Trophoblast cell (in vitro differentiated cells and primary cell): ENCODE measurements at regions not wholly inside any gene's neighbourhood (a gene's known extent, or its start where the extent isn't known, plus 50 kb on each side); places are given as distances from the start of the nearest gene placed in this dataset.

Source experiments
- DNase-seq, 2 donors: peaks; one replicate each; pipeline ENCODE4 v3.0.0-alpha.2; 2016
- H2AFZ ChIP-seq: 2 replicates; pipeline ENCODE4 v1.6.1; 2013; ENCODE audit warnings: low read length, moderate library complexity, mild to moderate bottlenecking; ENCODE audit not compliant: insufficient read depth, poor library complexity
- H2AK5ac ChIP-seq: 2 replicates; pipeline ENCODE4 v1.6.1; 2013; ENCODE audit warnings: mild to moderate bottlenecking, low read length
- H2BK120ac ChIP-seq: 2 replicates; pipeline ENCODE4 v1.6.1; 2013; ENCODE audit warnings: low read length, mild to moderate bottlenecking, moderate library complexity; ENCODE audit not compliant: insufficient read depth, poor library complexity
- H2BK12ac ChIP-seq: 2 replicates; pipeline ENCODE4 v1.6.1; 2013; ENCODE audit warnings: mild to moderate bottlenecking, low read length, moderate library complexity
- H2BK5ac ChIP-seq: 2 replicates; pipeline ENCODE4 v1.6.1; 2013; ENCODE audit warnings: low read length, low read depth, moderate library complexity, mild to moderate bottlenecking; ENCODE audit not compliant: poor library complexity
- H3K14ac ChIP-seq: 2 replicates; pipeline ENCODE4 v1.6.1; 2013; ENCODE audit warnings: mild to moderate bottlenecking, low read length
- H3K18ac ChIP-seq: 2 replicates; pipeline ENCODE4 v1.6.1; 2013; ENCODE audit warnings: mild to moderate bottlenecking, low read length
- H3K23ac ChIP-seq: 2 replicates; pipeline ENCODE4 v1.6.1; 2013; ENCODE audit warnings: low read length
- H3K27ac ChIP-seq: 2 replicates; pipeline ENCODE4 v1.5.1; 2013; ENCODE audit warnings: low read depth, mild to moderate bottlenecking, inconsistent platforms, low read length, moderate library complexity
- H3K27me3 ChIP-seq: 2 replicates; pipeline ENCODE4 v1.6.1; 2013; ENCODE audit warnings: inconsistent platforms, mild to moderate bottlenecking, low read length, moderate library complexity; ENCODE audit not compliant: insufficient read depth
- H3K36me3 ChIP-seq, 2 experiments: 1 replicate in 1 of 2; 2 replicates in 1 of 2; pipeline ENCODE4 v1.6.1; 2013; ENCODE audit warnings: low read length in 2 of 2, mild to moderate bottlenecking in 2 of 2, moderate library complexity in 1 of 2; ENCODE audit not compliant: insufficient read depth in 2 of 2, control insufficient read depth in 1 of 2
- H3K4ac ChIP-seq: 2 replicates; pipeline ENCODE4 v1.6.1; 2013; ENCODE audit warnings: low read depth, mild to moderate bottlenecking, low read length, moderate library complexity
- H3K4me1 ChIP-seq, 2 experiments: 1 replicate in 1 of 2; 2 replicates in 1 of 2; pipeline ENCODE4 v1.6.1; 2013; ENCODE audit warnings: low read length in 2 of 2, mild to moderate bottlenecking in 2 of 2, moderate library complexity in 1 of 2; ENCODE audit not compliant: insufficient read depth in 2 of 2, control insufficient read depth in 1 of 2
- H3K4me2 ChIP-seq: 2 replicates; pipeline ENCODE4 v1.6.1; 2013; ENCODE audit warnings: inconsistent platforms, mild to moderate bottlenecking, low read length, moderate library complexity
- H3K4me3 ChIP-seq: 2 replicates; pipeline ENCODE4 v1.5.1; 2013; ENCODE audit warnings: mild to moderate bottlenecking, low read depth, low read length, inconsistent platforms
- H3K79me1 ChIP-seq: one replicate; pipeline ENCODE4 v1.6.1; 2013; ENCODE audit warnings: low read length
- H3K79me2 ChIP-seq: 2 replicates; pipeline ENCODE4 v1.6.1; 2013; ENCODE audit warnings: low read length, mild to moderate bottlenecking; ENCODE audit not compliant: control insufficient read depth, insufficient read depth, poor library complexity
- H3K9ac ChIP-seq: 2 replicates; pipeline ENCODE4 v1.6.1; 2013; ENCODE audit warnings: mild to moderate bottlenecking, low read length
- H3K9me3 ChIP-seq: 2 replicates; pipeline ENCODE4 v1.6.1; 2013; ENCODE audit warnings: low read depth, mild to moderate bottlenecking, control low read depth, inconsistent platforms, low read length; ENCODE audit not compliant: insufficient read depth
- H4K12ac ChIP-seq: 2 replicates; pipeline ENCODE4 v1.6.1; 2013; ENCODE audit warnings: low read depth, mild to moderate bottlenecking, low read length, moderate library complexity
- H4K8ac ChIP-seq: 2 replicates; pipeline ENCODE4 v1.6.1; 2013; ENCODE audit warnings: low read depth, mild to moderate bottlenecking, low read length, moderate library complexity
- H4K91ac ChIP-seq: one replicate; pipeline ENCODE4 v1.6.1; 2013; ENCODE audit warnings: low read depth, mild to moderate bottlenecking, low read length, moderate library complexity
- WGBS: extraction: QIAGEN DNeasy Blood & Tissue Kit; methylation state at CpG from one replicate; pipeline ENCODE4 v1.1.7; 2013; ENCODE audit warnings: missing lambda C conversion rate; ENCODE audit not compliant: insufficient read length, insufficient coverage; ENCODE audit errors: extremely low coverage; 5-methylcytosine and 5-hydroxymethylcytosine counted together

DNA sequence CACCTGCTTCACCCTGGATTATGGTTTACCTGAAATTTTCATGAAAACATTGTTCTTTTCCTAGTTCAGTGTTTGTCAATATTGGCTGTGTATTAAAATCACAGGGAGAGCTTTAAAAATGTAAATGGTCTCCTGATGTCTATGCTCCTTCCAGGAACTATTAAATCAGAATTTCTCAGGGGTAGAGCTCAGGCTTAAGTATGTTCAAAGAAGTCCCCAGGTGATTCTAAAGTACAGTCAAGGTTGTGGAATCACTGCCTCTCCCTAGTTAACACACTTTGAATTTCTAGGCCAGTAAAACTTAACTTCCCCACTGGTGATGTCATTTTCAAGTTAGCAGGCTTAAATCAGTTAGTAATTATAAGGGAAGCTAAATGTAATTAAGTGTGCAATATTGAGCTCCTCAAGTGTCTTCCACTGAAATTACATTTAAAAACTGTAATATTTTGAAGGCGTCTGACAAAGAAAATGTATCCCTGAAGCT is 150.3 kb upstream of the SLC28A3 start:
- no CpG with 5 or more reads among the region's 1 CpG for WGBS
- Histone ChIP-seq H2BK12ac (no peak overlapping the region), H2BK5ac (no peak overlapping the region), H4K12ac (no peak overlapping the region), H3K9me3 (no peaks in the 10 kb centered on the region), H4K8ac (no peak overlapping the region), H3K9ac (no peak overlapping the region), H3K4me2 (no peak overlapping the region), H3K36me3 (no peaks in the 10 kb centered on the region), H4K91ac (no peak overlapping the region), H2AFZ (no peak overlapping the region), H3K79me2 (no peaks in the 10 kb centered on the region), H3K4me1 (no peaks in the 10 kb centered on the region), H3K27ac (no peak overlapping the region), H3K79me1 (no peaks in the 10 kb centered on the region), H2BK120ac (no peak overlapping the region), H3K18ac (no peak overlapping the region), H3K4me3 (no peak overlapping the region), H3K14ac (no peak overlapping the region), H2AK5ac (no peak overlapping the region), H3K23ac (no peak overlapping the region), H3K27me3 (no peaks in the 10 kb centered on the region), H3K4ac (no peak overlapping the region)
- DNase-seq: peak in 1 of 2 donors; percentile 16

DNA sequence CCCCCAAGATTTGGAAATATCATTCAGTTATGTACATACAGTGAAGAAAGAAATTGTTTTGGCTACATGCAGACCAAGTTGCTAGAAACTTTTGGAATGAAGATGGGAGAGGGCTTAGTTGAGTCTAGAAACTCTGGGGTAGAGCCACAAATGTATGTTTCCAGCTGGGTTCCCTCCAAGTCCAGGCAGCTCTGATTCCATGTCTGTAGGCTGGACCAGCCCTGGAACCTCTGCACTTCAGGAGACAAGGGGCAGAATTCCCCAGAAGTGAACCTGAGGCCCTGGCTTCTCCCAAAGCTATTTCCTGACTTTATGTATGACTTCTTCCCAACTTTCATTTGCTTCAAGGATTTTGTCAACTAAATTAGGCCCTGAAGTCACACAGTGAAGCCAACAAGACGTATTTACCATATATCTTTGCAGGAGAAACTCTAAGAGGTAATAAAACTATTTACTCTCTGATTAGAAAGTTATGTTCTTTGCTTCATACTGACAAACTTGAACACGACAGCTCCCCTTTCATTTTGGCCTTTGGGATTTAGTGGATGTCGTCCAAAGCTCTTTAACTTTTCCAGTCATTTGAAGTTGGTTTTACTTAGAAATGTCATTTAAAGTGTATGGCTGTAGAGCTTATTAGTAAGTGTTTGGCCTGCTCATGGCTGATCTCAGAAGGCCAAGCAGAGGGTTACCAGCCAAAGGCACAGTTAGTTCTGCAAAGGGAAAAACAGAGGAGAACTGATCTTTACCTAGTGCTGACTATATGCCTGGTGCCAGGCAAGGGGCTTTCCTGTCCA is 152.0 kb upstream of the SLC28A3 start:
- Histone ChIP-seq H3K4ac (no peak overlapping the region), H4K91ac (no peak overlapping the region), H4K12ac (no peak overlapping the region), H3K9ac (no peak overlapping the region), H3K9me3 (no peaks in the 10 kb centered on the region), H2BK5ac (no peak overlapping the region), H3K27me3 (no peaks in the 10 kb centered on the region), H3K4me2 (no peak overlapping the region), H3K79me2 (no peaks in the 10 kb centered on the region), H3K4me3 (no peak overlapping the region), H2AK5ac (no peak overlapping the region), H3K27ac (no peak overlapping the region), H3K18ac (no peak overlapping the region), H4K8ac (no peak overlapping the region), H2BK12ac (no peak overlapping the region), H2AFZ (no peak overlapping the region), H3K36me3 (no peaks in the 10 kb centered on the region), H3K79me1 (no peaks in the 10 kb centered on the region), H3K23ac (no peak overlapping the region), H3K14ac (no peak overlapping the region), H3K4me1 (no peaks in the 10 kb centered on the region), H2BK120ac (no peak overlapping the region)
- WGBS: no CpG with 5 or more reads among the region's 3 CpGs
- no peak for DNase-seq

GRCh38 chr9:84493284-84493947 is 152.9 kb upstream of the SLC28A3 start:
- H4K12ac ChIP-seq: no peak overlapping the region
- H3K27ac ChIP-seq: no peak overlapping the region
- no peaks in the 10 kb centered on the region for H3K4me1 ChIP-seq
- no peak overlapping the region for H2BK120ac ChIP-seq
- no peaks in the 10 kb centered on the region for H3K9me3 ChIP-seq
- no peak overlapping the region for H4K8ac ChIP-seq
- no CpG with 5 or more reads among the region's 6 CpGs for WGBS
- no peaks in the 10 kb centered on the region for H3K27me3 ChIP-seq
- no peak overlapping the region for H3K14ac ChIP-seq
- H2AK5ac ChIP-seq: no peak overlapping the region
- H3K4me3 ChIP-seq: no peak overlapping the region
- no peak overlapping the region for H3K4me2 ChIP-seq
- H2BK12ac ChIP-seq: no peak overlapping the region
- no peak overlapping the region for H2AFZ ChIP-seq
- no peaks in the 10 kb centered on the region for H3K79me1 ChIP-seq
- no peak for DNase-seq
- H3K4ac ChIP-seq: no peak overlapping the region
- H4K91ac ChIP-seq: no peak overlapping the region
- no peak overlapping the region for H3K23ac ChIP-seq
- no peaks in the 10 kb centered on the region for H3K36me3 ChIP-seq
- no peak overlapping the region for H3K18ac ChIP-seq
- no peaks in the 10 kb centered on the region for H3K79me2 ChIP-seq
- no peak overlapping the region for H3K9ac ChIP-seq
- no peak overlapping the region for H2BK5ac ChIP-seq

GRCh38 chr9:84499969-84500582 is 159.5 kb upstream of the SLC28A3 start:
- Histone ChIP-seq H3K36me3 (no peaks in the 10 kb centered on the region), H3K9ac (no peak overlapping the region), H3K9me3 (no peaks in the 10 kb centered on the region), H3K23ac (no peak overlapping the region), H4K12ac (no peak overlapping the region), H2BK12ac (no peak overlapping the region), H3K79me2 (no peaks in the 10 kb centered on the region), H3K18ac (no peak overlapping the region), H2BK120ac (no peak overlapping the region), H3K14ac (no peak overlapping the region), H2AFZ (no peak overlapping the region), H3K79me1 (no peaks in the 10 kb centered on the region), H2AK5ac (no peak overlapping the region), H3K4ac (no peak overlapping the region), H3K4me3 (no peak overlapping the region), H2BK5ac (no peak overlapping the region), H3K4me1 (no peaks in the 10 kb centered on the region), H4K91ac (no peak overlapping the region), H3K4me2 (no peak overlapping the region), H3K27me3 (no peaks in the 10 kb centered on the region), H4K8ac (no peak overlapping the region), H3K27ac (no peak overlapping the region)
- no peak for DNase-seq
- WGBS: no CpG with 5 or more reads among the region's 1 CpG
